Bronchial epithelial cell (primary cell): ENCODE measurements at regions not wholly inside any gene's neighbourhood (a gene's known extent, or its start where the extent isn't known, plus 50 kb on each side); places are given as distances from the start of the nearest gene placed in this dataset.

ENCODE experiments used
- DNase-seq: peaks from one replicate; pipeline ENCODE4 v3.0.0-alpha.2; 2010; ENCODE audit warnings: low read depth
- FAIRE-seq: peaks from 2 replicates; lab custom pipeline; 2011; peaks lifted over from hg19 to GRCh38; lab: Jason Lieb, UNC
- H3K27me3 ChIP-seq: 2 replicates; pipeline ENCODE4 v1.5.1; 2011; ENCODE audit warnings: low read length; ENCODE audit not compliant: control insufficient read depth, insufficient read depth
- H3K36me3 ChIP-seq: 2 replicates; pipeline ENCODE4 v1.5.1; 2011; ENCODE audit warnings: low read length; ENCODE audit not compliant: control insufficient read depth, insufficient read depth
- H3K4me3 ChIP-seq: 2 replicates; pipeline ENCODE4 v1.5.1; 2011; ENCODE audit warnings: mild to moderate bottlenecking, low read depth, low read length, control low read depth
- TF ChIP-seq, protein P1 (sequence below): IDR thresholded peaks from 2 replicates; pipeline ENCODE4 v1.5.1; 2011; ENCODE audit warnings: mild to moderate bottlenecking, moderate library complexity, low read length, control low read depth, inconsistent platforms; ENCODE audit not compliant: insufficient read depth, severe bottlenecking

DNA sequence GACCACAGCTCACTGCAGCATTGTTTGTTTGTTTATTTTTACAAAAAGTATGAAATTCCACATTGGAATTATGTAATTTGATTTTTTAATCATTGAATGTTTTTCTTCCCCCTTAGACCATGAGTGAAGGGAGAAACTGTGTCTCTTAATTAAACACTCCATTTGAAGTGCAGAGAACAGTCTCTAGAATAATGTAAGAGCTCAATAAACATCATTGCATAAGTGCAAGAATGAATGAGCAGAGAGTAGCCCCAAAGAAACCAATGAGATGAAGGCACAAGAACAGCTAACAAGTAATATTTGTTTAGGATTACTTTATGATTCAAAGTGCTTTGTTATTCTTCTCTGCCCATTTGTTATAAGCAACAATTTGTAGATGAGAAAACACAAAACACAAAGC lies 921.3 kb upstream of the LCORL start:
- TF ChIP-seq, protein P1, sequence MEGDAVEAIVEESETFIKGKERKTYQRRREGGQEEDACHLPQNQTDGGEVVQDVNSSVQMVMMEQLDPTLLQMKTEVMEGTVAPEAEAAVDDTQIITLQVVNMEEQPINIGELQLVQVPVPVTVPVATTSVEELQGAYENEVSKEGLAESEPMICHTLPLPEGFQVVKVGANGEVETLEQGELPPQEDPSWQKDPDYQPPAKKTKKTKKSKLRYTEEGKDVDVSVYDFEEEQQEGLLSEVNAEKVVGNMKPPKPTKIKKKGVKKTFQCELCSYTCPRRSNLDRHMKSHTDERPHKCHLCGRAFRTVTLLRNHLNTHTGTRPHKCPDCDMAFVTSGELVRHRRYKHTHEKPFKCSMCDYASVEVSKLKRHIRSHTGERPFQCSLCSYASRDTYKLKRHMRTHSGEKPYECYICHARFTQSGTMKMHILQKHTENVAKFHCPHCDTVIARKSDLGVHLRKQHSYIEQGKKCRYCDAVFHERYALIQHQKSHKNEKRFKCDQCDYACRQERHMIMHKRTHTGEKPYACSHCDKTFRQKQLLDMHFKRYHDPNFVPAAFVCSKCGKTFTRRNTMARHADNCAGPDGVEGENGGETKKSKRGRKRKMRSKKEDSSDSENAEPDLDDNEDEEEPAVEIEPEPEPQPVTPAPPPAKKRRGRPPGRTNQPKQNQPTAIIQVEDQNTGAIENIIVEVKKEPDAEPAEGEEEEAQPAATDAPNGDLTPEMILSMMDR, result no peak
- DNase-seq, result no peak
- no peak for FAIRE-seq
- Histone ChIP-seq H3K27me3 (no peaks in the 10 kb centered on the region), H3K36me3 (no peaks in the 10 kb centered on the region), H3K4me3 (no peak overlapping the region)

DNA sequence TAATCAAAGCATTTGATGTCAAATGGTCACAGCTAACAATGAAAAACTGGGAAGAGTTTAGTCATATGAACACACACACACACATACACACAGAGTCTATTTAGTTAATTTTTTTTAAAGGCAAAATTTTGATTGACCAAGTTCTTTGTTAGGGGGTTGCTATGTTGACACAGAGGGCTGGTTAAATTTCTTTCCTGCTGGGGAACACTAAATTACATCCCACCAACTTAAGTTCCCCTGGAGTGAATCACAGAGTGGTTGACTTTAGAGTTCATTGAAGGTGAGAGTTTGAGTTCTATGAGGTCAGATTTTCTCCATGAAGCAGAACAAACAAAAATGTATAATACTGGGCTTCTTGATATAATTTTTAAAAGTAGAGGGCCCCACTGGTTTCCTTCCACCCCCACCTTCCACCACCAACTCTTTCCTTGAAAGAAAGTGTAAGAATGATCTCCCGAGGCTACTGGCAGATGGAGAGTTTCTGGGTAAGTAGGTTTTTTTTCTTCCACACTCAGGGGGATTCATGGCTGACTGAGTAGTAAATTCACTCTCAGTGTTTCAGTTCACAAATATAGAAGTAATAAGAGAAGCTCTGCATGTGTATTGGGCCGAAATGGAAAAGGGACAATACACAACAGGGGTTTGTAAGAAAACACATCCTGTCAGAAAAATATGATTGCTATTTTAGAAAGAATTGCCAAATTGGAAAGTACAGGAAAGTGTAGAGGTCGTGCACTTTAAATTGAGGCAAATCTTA lies 917.0 kb upstream of the LCORL start:
- TF ChIP-seq, protein P1, result no peak
- Histone ChIP-seq H3K4me3 (no peak overlapping the region), H3K27me3 (no peaks in the 10 kb centered on the region), H3K36me3 (no peaks in the 10 kb centered on the region)
- FAIRE-seq, result no peak
- no peak for DNase-seq

GRCh38 chr4:18937746-18938145 lies 916.2 kb upstream of the LCORL start:
- Histone ChIP-seq H3K27me3 (no peaks in the 10 kb centered on the region), H3K36me3 (no peaks in the 10 kb centered on the region), H3K4me3 (no peak overlapping the region)
- DNase-seq (no peak), FAIRE-seq (no peak)
- TF ChIP-seq, protein P1, result no peak

DNA sequence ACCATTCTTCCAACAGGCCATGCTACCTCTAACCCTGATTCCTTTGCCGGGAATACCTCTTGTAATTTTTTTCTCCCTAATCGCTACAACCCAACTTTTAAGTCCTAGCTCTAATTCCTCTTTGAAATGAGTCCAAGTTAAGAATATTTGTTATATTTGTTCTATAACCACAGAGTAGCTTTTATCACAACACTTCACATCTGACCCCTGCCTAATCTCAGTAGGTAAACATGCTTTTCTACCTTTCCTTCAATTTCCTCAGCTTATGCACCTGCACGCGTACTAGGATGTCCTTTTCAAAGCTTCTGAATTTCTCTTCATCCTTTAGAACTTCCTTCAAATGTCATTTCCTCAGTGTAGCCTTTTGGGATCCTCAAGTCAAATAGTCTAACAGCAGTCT lies 915.5 kb upstream of the LCORL start:
- TF ChIP-seq, protein P1, result no peak
- FAIRE-seq, result no peak
- no peaks in the 10 kb centered on the region for H3K27me3 ChIP-seq
- no peaks in the 10 kb centered on the region for H3K36me3 ChIP-seq
- no peak for DNase-seq
- H3K4me3 ChIP-seq, result no peak overlapping the region

DNA sequence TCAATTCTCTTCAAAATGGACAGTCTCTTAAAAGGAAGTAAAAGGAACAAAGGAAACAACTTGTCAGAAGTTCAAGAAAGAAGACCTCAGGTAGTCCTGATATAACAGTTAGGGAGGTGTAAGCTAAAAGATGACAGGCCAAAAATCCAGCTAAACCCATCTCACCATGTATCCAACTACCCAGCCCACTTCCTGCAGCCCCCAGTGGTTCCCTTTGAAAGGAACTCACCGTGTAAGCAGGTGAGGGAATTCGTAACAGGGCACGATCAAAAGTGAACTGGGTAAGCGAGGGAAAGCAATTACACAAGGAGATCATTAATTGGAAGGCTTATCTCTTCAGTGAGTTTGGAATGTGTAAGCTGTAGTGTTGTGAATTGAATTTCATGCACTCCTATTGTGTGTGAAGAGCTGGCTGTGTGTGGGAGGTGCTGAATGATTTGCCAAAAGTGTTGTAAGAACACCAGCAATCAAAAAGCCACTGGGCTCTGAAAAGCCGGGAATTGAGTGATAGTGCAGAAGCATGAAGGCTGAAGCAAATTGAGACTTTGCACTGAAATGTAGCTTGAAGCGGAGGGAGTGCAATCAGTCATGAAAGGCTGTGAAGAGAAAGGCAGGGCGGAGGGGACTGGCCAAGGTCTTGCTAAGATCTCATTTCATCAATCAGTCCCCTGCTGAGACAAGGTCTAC lies 914.2 kb upstream of the LCORL start:
- H3K36me3 ChIP-seq, result no peaks in the 10 kb centered on the region
- DNase-seq (no peak), FAIRE-seq (no peak)
- TF ChIP-seq, protein P1, result no peak
- no peaks in the 10 kb centered on the region for H3K27me3 ChIP-seq
- no peak overlapping the region for H3K4me3 ChIP-seq
